NOMO-1 treated with DMSO at 0.1 percent for 48 hours (cell line): ENCODE measurements at regions not wholly inside any gene's neighbourhood (a gene's known extent, or its start where the extent isn't known, plus 50 kb on each side); places are given as distances from the start of the nearest gene placed in this dataset.

Source experiments
- DNase-seq: peaks from one replicate; lab custom pipeline; 2025; ENCODE audit not compliant: unreplicated experiment; lab: John Stamatoyannopoulos, UW

DNA sequence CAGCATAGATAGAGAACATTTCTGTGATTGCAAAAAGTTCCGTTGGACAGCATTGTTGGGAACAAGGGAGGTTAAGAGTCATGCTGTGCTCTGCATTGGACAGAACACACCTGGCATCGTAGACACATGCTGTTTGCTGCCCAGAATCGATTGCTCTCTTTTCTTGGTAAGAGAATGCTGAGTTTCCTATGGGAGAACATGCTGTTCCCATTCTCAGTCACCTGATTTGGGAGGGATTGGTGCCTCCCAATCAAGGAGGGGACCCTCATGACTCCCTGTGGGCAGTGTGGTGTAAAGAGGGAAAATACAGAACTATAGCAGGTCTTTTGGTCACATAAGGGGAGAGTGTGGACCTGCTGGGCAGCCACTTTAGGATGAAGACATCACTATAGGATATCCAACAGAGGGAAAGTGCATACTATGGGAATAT is 555.4 kb upstream of the CLINT1 start:
- no peak for DNase-seq

DNA sequence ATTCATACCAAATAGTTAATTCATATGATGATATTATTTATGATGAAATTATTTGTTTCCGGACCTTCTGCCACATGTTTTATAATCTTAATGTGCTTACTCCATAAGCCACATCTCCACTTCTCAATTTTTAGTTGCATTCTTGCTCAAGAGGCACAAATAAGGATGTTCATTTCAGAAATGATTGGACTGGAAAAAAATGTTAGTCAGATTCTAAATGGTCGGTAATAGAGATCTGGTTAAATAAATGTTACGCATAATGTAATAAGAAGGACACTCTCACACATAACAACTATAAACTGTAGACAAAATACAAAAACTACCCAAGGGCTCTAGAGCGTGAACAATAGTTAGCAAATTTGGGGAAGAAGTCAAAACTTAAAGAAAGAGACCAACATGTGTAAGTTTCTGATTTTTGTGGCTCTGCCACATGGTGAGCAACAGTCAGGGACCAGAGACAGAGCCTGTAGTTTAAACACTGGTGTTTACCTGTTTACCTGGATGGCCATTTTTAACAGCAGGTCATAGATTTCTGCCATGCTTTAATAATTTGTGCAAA is 554.3 kb upstream of the CLINT1 start:
- DNase-seq: peak; percentile 91

GRCh38 chr5:158410976-158411375 is 552.0 kb upstream of the CLINT1 start:
- DNase-seq: no peak

DNA sequence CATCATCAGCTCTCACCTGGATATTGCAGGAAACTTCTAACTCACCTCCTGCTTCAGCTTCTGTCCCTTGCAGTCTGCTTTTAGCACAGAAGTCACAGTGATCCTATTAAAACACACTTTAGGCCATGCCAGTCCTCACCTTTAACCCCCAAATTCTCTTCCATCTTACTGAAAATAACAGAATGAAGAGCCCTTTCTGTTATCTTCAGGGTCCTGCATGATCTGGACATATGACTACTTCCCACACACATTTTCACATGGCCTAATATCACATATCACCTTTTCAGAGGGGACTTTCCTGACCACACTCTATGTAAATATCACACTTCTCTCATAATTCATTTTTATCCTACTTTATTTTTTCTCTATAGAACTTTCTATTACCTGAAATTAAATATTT is 550.6 kb upstream of the CLINT1 start:
- no peak for DNase-seq

DNA sequence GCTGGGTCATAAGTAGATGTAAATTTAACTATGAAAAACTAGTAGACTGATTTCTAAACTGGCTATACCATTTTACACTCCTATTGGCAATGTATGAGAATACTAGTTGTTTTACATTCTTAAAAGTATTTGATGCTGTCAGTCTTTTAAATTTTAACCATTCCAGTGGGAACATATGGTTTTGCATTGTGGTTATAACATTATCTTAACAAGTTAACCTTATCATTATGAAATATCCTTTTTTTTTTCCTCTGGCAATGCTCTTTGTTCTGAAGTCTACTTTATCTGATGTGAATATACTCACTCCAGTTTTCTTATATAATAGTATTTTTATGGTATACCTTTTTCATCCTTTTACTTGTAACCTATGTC is 548.9 kb upstream of the CLINT1 start:
- no peak for DNase-seq

DNA sequence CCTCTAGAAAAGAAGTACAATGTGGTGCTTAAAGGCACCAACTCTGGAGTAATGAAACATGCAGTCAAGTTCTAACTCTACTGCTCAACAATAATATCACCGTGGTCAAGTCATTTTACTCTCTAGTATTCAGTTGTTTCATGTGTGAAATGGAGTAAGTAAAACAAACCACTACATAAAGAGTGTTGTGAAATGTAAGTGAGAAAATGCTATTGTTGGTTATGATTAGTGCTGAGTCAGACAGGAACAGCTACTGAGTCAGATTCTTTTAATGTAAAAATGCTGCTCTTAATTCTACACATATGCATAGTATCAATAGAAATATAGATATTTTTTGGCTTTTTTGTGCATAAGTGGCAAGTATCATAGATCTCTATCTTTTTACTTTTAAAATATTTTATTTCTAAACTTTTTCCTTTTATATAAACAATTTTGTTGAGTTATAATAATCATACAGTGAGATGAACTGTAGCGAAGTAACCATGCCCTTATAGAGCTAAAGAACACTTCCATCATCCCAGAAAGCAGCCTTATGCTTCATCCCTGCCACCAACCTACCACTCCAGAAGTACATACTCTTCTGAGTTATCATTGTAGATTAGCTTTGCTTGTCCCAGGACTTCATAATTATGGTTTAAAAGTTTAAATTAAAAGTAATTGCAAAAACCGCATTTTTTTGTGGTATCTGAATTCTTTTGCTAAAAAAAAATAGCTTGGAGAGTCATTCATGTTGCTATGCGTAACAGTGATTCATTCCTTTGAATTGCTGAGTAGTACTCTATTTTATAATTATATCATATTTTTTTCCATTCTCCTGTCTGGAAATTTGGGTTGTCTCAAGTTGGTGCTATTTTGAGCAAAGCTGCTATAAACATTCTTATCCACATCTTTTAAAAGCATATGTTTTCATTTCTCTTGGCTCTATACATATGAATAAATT is 548.2 kb upstream of the CLINT1 start:
- peak; percentile 65 for DNase-seq

DNA sequence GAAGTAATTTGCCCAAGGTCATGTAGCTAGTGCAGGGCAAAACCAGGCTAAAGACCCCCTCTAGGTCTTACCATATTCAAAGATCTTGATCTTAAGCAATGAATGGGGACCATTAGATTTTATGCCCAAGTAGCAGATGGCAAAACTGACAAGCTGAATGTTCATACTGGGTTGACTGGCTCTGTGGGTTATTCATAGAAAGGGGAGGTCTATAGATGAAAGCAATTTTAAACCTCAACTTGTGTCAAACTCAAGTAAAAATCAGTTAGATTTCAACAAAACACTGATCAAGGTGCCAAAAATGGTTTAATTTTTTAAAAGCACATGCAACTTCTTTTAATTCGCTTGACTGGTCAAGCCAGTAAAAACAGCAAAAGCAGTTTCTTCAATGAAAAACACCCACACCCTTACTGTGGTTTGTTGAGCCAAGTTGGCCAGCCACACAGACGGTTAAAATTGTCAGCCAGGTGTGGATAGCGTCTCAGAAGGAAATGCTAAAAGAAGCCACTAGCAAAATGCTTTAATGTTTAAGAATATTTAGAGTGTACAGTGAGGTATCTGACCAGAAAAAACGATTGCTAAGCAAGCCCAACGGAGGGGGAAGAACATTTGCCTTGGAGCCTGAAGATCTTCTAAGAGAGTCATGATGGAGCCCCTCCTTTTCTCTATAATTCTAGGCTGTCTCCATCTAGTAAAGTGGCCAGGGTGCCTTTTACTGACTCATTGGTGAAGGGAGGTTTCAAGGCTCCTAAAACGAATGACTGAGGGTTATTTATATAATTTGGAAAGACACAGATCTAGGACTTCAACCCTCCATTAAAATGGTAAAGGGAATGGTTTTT is 539.6 kb upstream of the CLINT1 start:
- DNase-seq: no peak

DNA sequence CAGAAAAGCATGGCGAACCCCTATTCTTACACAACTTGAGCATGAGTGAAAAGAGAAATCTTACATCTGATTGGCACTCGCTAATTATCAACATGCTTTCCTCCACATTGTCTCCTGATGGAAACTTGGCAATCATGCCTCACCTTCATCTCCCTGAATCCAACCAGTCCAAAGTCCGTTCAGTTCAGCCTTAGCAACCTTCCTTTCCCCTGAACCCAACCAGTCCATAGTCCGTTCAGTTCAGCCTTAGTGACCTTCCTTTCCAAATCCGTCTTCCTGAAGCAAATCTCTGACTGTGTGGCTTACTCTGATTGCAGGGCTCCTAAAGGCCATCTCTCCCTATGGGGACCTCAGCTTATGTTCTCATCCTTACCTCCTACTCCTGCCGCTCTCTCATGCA is 538.3 kb upstream of the CLINT1 start:
- DNase-seq: no peak

DNA sequence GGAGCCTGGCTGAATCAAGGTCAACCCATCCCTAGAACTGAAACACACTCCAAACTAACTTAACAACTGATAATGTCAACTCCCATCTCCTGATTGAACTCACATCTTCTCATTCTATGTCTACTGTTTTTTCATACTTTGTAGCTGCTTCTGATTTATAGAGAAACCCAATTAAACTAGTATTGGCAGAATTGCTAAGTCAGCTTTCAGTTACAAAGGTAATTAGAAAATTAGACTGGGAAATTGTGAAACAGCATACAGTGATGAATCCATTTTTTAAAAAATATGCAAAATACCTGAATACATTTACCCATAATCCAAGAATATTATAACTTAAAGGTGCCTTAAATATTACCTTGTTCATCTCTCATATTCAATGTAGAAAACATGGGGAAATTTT is 535.2 kb upstream of the CLINT1 start:
- no peak for DNase-seq

GRCh38 chr5:158393457-158393856 is 534.5 kb upstream of the CLINT1 start:
- DNase-seq: no peak

DNA sequence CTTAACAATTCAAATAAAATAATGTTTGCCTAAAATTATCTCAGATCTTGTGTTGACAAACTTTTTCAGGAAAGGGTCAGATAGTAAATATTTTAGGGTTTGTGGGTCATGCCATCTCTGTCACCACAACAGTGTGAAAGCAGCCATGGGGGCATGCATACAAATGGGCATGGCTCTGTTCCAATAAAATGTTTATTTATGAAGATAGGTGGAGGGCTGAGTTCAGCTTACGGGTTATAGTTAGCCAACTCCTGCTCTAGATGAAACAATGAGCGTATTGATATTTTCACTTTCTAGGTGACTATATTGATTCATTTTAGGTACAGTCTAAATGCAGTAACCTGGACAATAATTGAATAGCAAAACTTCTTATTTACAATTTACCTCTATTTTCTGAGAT is 533.8 kb upstream of the CLINT1 start:
- no peak for DNase-seq

- peak; percentile 36 for DNase-seq
These were observed 531.6 kb upstream of the CLINT1 start for GRCh38 chr5:158390577-158390976.

- DNase-seq: no peak
These were observed 530.8 kb upstream of the CLINT1 start for GRCh38 chr5:158389786-158390185.

- no peak for DNase-seq
These were observed 529.1 kb upstream of the CLINT1 start for GRCh38 chr5:158388021-158388420.

DNA sequence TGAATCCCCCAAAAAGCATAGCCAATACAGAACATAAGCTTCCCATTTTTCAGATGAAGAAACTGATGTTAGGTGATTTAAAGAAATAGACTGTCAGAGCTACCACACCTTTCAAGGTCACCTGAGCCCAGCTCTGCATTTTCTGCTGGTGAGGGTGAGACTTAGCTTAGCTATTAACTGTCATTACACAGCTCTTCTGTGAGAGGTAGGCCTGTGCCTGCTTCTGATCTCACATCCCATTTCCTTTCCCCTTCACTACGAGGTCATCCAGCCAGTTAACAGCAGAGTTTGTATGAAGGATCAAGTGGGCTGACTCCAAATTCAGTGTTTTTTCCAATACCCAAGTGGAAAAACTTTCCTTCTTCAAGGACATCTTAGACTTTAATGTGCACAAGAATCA is 528.6 kb upstream of the CLINT1 start:
- no peak for DNase-seq

- DNase-seq: no peak
These were observed 527.0 kb upstream of the CLINT1 start for GRCh38 chr5:158385982-158386381.

DNA sequence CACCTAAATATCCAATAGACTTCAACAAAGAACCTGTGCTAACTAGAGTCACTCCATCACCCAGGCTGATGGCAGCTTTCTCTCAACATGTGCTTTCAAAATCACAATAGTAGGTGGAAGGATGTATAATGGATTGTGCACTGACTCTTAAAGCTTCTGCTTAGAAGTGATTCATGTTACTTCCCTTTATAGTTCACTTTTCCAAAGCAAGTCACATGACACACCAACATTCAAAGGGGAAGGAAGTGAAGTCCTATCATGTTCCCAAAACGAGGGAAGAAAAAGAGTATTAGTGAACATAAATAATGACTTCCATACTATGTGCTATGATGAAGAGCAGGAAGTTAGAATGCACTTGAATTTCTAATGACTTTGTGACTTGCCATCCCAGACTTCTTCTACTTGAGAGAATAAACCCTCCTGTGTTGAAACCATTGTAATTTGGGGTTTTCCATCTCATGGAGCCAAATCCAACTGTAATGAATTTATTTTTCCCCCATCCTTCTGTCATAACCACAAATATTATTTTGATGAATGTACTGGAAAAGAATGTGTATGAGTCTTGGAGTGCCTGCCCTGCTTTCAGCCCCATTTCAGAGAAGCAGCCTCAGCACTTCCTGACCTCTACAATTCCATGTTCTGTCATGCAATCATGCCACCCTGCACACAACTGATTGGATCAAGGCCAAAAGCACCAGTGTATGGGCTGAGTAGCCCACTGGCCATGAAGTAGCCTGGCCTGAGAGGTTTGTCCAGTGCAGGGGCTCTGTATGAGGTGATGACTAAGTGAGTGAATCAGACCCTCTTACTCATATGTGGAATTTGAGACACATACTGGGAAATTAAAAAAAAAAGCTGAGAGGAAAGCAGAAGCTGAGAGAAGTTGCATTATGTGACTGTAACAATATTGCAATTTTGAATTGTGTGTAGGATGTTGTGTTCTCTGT is 525.9 kb upstream of the CLINT1 start:
- no peak for DNase-seq

DNA sequence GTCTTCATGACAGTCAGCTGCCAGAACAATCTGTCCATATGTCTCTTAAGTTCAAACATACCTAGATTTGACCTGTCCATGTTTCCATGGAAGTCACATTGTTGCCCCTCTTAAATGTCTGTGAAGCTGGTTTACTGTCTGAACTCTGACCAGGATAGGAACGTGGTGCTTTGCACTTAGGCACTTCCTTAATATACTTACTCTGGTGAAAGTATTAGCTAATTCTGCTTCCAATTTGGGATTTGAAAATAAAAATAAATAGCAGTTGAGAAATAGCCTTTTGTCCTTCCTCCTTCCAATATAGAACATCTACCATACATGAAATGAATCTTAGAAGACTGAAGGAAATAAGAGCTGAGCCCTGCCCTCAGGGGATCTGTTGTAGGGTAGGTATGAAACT is 524.5 kb upstream of the CLINT1 start:
- DNase-seq: peak; percentile 17

DNA sequence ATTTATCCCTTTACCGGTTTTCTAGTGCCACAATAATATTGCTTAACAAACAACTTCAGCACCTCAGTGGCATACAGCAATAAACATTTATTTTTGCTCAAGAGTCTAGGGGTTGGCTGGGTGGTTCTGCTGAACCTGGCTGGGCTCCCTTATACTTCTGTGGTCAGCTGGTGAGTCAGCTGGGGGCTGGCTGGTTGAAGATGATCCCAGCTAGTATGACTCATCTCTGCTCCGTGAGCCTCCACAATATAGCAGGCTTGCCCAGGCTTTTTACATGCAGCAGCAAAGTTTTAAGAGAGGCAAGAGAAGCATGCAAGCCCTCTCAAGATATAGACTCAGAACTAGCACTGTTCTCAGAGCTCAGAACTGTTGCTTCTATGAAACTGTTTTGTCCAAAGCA is 523.5 kb upstream of the CLINT1 start:
- peak; percentile 95 for DNase-seq

DNA sequence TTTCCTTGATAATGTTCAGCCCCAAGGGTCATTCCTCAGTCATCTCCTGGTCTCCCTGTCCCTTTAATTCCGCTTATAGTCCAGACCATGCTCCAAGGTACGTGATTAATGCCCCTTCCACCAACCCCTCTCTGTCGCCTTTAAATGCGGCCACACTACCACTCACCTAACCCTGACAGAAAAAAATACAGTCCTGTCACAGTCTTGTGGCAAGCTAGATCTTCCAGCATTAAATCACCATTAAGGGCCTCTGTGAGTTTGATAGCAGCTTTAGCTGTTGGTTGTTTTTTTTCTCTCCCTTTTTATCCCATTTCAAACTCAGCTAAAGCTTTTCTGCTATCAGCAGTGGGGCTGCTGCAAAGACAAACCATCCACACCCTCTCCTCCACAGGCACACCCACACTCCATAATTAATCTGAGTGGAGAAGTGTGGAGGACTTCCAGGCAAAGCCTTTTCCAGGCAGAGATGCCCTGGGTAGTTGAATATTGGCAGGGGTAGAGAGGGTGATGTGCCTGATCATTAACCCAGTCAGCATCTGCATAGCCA is 522.7 kb upstream of the CLINT1 start:
- DNase-seq: no peak
